ENCODE measurements at regions not wholly inside any gene's neighbourhood (a gene's known extent, or its start where the extent isn't known, plus 50 kb on each side); places are given as distances from the start of the nearest gene placed in this dataset.

DNA sequence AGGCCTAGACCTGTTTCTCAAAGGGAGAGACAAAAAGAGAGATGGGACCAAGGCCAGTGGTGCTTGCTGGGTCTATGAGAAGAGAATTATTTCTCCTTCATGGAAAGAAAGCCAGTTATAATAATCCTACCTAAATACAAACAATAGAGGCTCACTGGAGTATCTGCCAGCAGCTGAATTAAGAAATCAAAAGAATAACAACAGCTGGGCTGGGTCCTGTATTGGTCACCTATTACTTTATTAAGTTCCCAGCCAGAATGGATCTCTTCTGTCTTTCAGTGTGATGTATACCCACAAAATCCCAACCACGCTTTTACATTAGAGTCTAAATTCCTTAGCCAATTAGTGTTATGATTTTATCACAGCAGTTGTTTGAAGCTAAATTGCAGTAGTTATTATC is 297.8 kb upstream of the DACH1 start:
- Mint-ChIP-seq H3K36me3 (no peaks in the 10 kb centered on the region), H3K27ac (peak overlapping the region; percentile 6)

DNA sequence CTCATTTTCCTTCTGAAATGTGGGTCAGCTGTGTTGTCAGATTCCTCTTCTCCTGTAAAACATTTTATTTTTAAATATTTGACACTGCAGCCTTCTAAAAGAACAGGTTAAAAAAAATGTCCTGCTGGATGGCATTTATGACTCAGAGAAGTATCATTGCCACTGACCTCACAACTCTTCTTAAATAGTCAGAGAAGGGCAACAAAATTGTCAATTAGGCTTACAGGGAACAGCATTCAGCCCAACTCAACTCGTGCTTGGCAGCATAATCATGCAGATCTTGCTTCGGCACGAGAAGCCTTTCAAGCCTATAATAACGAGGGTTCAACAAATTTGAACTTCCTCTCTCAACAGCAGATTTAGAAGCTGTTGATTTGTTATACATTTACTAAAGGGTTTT is 296.7 kb upstream of the DACH1 start:
- H3K36me3 Mint-ChIP-seq, result no peaks in the 10 kb centered on the region
- TF ChIP-seq, protein P1, sequence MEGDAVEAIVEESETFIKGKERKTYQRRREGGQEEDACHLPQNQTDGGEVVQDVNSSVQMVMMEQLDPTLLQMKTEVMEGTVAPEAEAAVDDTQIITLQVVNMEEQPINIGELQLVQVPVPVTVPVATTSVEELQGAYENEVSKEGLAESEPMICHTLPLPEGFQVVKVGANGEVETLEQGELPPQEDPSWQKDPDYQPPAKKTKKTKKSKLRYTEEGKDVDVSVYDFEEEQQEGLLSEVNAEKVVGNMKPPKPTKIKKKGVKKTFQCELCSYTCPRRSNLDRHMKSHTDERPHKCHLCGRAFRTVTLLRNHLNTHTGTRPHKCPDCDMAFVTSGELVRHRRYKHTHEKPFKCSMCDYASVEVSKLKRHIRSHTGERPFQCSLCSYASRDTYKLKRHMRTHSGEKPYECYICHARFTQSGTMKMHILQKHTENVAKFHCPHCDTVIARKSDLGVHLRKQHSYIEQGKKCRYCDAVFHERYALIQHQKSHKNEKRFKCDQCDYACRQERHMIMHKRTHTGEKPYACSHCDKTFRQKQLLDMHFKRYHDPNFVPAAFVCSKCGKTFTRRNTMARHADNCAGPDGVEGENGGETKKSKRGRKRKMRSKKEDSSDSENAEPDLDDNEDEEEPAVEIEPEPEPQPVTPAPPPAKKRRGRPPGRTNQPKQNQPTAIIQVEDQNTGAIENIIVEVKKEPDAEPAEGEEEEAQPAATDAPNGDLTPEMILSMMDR (IDR thresholded peaks at IDR 0.05; ENCODE audit: unreplicated experiment), result no peak
- H3K4me3 Mint-ChIP-seq, result no peak overlapping the region
- no peak for DNase-seq (ENCODE audit: low spot score in 2 of 2, unreplicated experiment in 2 of 2)
- no peaks in the 10 kb centered on the region for H3K9me3 Mint-ChIP-seq
- no peaks in the 10 kb centered on the region for H3K27me3 Mint-ChIP-seq (ENCODE audit: low read depth)
- no peak overlapping the region for H3K27ac Mint-ChIP-seq
- H3K4me1 Mint-ChIP-seq, result peaks cover 29% of the 10 kb centered on the region

More for the DNA sequence above, 297.8 kb upstream of the DACH1 start:
- TF ChIP-seq, protein P1 (IDR thresholded peaks at IDR 0.05; ENCODE audit: unreplicated experiment), result no peak
- DNase-seq (ENCODE audit: low spot score in 2 of 2, unreplicated experiment in 2 of 2), result no peak
- Mint-ChIP-seq H3K4me3 (no peak overlapping the region), H3K4me1 (peaks cover 29% of the 10 kb centered on the region), H3K9me3 (peaks cover 4% of the 10 kb centered on the region), H3K27me3 (ENCODE audit: low read depth) (no peaks in the 10 kb centered on the region)

DNA sequence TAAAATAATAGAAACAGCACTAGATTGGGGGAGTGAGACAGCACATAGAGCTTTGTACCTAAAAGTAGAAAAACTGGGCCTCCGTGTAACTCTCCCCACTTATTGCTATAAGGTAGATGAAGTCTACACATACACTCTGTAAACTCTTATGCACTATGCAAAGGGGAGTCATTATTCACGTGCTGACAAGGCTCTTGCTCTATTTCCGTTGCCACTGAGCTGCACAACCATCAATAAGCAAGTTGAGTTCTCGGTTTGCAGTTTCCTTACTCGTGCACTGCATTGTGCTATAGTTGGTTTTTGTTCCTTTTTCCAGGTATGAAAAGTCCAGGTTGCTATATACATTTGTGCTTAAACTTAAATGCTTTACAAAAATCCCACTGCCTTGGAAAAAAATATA is 294.0 kb upstream of the DACH1 start:
- peaks cover 8% of the 10 kb centered on the region for H3K9me3 Mint-ChIP-seq
- no peak for DNase-seq (ENCODE audit: low spot score in 2 of 2, unreplicated experiment in 2 of 2)
- peaks cover 18% of the 10 kb centered on the region for H3K4me1 Mint-ChIP-seq
- no peaks in the 10 kb centered on the region for H3K36me3 Mint-ChIP-seq
- no peak overlapping the region for H3K27ac Mint-ChIP-seq
- H3K4me3 Mint-ChIP-seq, result no peak overlapping the region
- H3K27me3 Mint-ChIP-seq (ENCODE audit: low read depth), result no peaks in the 10 kb centered on the region
- TF ChIP-seq, protein P1 (IDR thresholded peaks at IDR 0.05; ENCODE audit: unreplicated experiment), result no peak

DNA sequence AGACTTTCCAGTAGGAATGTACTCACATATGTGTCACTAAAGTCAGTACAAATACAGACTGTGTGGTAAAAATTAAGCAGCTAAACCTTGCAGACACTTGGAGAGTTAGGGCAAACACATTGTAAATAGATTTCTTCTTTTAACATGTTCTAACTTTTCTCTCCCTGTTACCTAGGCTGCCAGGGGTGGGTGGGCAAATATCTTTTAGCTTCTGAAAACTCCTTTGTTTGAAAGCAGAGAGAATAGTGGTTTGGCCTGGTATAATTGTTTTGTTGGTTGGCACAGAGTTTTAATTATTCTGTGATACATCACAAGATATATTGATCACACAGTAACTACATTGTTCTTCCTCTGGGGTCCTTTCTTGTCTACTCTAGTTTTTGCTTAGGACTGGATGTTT is 289.8 kb upstream of the DACH1 start:
- no peak overlapping the region for H3K4me3 Mint-ChIP-seq

DNA sequence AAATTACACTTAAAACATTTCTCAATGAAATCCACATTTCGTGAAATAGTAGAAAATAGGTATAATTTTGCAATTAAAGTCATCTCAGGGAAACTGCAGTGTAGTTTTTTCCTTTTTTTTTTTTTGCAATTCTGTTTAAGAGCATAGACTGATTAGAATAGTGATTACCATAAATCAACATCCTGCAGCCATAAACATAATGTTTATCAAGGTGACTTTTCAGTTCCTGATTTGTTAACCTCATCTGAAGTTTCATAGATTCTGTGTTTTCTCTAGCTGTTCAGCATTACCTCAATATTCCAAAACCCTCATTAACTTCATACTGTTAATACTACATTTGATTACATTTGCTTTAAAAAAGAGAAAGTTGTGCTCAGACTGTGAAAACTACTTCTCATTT is 286.3 kb upstream of the DACH1 start:
- Mint-ChIP-seq H3K9me3 (peaks cover 20% of the 10 kb centered on the region), H3K27me3 (ENCODE audit: low read depth) (no peaks in the 10 kb centered on the region), H3K4me3 (no peak overlapping the region), H3K36me3 (peaks cover 3% of the 10 kb centered on the region), H3K4me1 (peaks cover 29% of the 10 kb centered on the region), H3K27ac (no peak overlapping the region)
- DNase-seq (ENCODE audit: low spot score in 2 of 2, unreplicated experiment in 2 of 2), result no peak
- TF ChIP-seq, protein P1 (IDR thresholded peaks at IDR 0.05; ENCODE audit: unreplicated experiment), result no peak

More for the DNA sequence above, 289.8 kb upstream of the DACH1 start:
- H3K27ac Mint-ChIP-seq, result peak overlapping the region; percentile 43
- H3K9me3 Mint-ChIP-seq, result peaks cover 19% of the 10 kb centered on the region
- peaks cover 3% of the 10 kb centered on the region for H3K36me3 Mint-ChIP-seq
- peaks cover 10% of the 10 kb centered on the region for H3K4me1 Mint-ChIP-seq
- H3K27me3 Mint-ChIP-seq (ENCODE audit: low read depth), result no peaks in the 10 kb centered on the region
- TF ChIP-seq, protein P1 (IDR thresholded peaks at IDR 0.05; ENCODE audit: unreplicated experiment), result no peak
- no peak for DNase-seq (ENCODE audit: low spot score in 2 of 2, unreplicated experiment in 2 of 2)

DNA sequence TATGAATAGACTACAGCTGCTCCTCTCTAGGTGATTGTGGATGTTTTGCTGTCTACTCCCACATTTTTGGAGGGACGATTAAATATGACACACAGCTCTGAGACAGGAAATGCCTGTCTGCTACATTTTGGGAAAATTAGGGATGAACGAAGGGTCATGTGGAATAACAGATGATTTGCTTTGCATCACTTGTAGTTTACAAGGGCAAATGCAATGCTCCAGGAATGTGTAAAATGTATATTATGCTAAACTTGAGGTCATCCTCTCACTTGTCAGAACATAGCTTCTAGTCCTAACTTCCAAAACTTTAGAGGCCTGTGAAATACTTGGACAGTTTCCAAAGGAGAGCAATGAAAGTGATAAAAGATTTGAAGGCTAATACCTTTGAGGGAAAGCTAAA is 284.2 kb upstream of the DACH1 start:
- TF ChIP-seq, protein P1 (IDR thresholded peaks at IDR 0.05; ENCODE audit: unreplicated experiment), result no peak
- no peaks in the 10 kb centered on the region for H3K27me3 Mint-ChIP-seq (ENCODE audit: low read depth)
- peak overlapping the region; percentile 85 for H3K27ac Mint-ChIP-seq

More for the DNA sequence above, 284.2 kb upstream of the DACH1 start:
- DNase-seq (ENCODE audit: low spot score in 2 of 2, unreplicated experiment in 2 of 2), result no peak
- Mint-ChIP-seq H3K36me3 (peaks cover 3% of the 10 kb centered on the region), H3K4me1 (peaks cover 23% of the 10 kb centered on the region), H3K9me3 (peaks cover 15% of the 10 kb centered on the region), H3K4me3 (no peak overlapping the region)

All from mesothelial cell of epicardium (in vitro differentiated cells).